ENCODE measurements at regions not wholly inside any gene's neighbourhood (a gene's known extent, or its start where the extent isn't known, plus 50 kb on each side); places are given as distances from the start of the nearest gene placed in this dataset.

DNA sequence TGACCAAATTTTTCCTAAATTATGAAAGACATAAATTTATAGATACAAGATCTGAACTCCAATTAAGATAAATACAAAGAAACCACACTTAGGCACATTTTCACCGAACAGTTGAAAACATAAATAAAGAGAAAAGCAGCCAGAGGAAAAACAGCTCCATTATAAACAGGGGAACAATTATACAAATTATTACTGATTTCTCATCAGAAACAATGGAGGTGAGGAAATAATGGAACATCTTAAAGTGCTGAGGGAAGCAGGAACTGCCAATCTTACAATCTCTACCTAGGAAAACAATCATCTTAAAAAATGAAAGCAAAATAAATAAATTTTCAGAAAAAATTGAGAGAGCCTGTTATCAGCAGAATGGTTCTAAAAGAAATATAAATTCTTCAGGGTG is 234.4 kb upstream of the PMFBP1 start:
- no peak for DNase-seq (ENCODE audit: low read depth)

DNA sequence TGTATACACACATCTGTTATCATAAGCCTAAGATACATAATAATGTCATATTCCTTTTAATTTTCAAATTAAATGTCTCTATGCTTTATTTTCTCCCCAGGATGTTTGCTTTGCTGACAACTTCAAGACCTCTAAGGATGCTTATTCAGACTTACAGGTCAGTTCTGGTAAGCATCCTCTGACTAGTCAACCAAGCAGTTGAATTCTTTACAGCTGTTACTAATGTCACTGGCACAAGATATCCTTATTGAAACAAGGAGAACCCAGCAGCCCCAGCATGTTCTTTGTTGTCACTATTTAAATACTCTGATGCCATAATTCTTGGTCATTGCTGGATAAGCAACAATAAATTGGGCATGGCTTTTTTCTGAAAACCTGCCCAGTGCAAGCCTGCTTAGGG is 232.3 kb upstream of the PMFBP1 start:
- no peak for DNase-seq (ENCODE audit: low read depth)

DNA sequence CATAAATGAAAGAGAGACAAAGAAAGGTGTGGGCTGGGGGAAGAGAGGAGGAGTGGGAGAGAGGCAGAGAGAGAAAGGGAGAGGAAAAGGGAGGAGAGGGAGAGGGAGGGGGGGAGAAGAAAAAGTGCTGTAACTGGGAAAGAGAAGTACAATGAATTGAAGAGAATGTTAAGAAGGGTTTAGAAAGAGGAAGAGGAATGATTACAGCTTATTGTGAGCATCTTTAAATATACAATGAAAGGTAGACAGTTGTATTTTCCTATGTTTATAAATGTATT is 229.1 kb upstream of the PMFBP1 start:
- no peak for DNase-seq (ENCODE audit: low read depth)

DNA sequence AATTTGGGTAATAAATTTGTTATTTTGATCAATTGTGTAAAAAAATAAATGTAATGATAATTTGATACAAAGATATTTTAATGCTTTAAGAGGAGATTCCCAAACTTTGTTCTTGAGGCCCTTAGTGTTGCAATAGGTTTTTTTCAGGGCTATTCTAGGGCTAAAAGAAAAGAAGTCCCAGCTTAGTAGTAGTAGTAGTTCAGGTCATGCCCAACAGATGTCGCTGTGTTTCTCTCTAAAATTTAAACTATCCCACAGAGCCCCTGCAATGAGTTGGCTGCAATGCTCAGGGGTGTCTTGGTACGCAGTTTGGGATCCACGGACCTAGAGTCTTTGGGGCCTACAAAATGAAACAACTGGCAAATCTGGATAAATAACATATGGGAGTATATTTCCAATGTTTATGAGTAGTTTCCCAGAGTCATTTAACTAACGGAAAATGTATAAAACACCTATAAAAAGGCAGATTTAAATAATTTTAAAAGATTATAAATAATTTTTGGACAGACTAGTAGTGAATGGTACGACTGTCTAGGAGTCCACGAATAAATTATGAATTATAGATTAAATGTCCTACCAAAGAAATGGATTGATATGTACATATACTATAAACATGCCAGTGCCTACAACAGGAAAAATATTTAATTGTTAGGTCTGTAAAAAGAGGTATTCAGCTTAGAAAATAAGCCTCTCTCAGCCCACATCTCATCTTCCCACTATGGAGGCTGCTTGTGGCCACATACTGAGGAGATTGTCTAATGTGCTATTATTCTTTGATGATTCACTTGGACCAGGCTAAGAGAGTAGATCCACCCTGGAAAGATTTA is 228.5 kb upstream of the PMFBP1 start:
- peak; percentile 8 for DNase-seq (ENCODE audit: low read depth)

DNA sequence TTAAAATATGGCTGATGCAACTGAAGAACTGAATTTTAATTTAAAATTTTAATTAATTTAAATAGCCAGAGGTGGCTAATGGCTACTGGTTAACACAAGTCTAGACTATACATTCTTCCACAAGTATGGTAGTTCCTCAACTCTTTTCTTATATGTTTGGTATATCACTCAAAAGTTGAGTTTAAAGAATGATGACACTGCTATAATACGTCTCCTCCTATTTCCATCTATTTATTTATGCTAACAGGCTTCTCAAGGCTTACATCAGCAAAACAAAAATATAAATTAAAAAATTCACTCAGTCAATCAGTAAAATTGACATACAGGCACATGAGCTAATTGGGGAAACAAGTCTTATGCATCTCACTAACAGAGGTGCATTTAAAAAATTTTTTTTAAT is 227.9 kb upstream of the PMFBP1 start:
- DNase-seq (ENCODE audit: low read depth): no peak

DNA sequence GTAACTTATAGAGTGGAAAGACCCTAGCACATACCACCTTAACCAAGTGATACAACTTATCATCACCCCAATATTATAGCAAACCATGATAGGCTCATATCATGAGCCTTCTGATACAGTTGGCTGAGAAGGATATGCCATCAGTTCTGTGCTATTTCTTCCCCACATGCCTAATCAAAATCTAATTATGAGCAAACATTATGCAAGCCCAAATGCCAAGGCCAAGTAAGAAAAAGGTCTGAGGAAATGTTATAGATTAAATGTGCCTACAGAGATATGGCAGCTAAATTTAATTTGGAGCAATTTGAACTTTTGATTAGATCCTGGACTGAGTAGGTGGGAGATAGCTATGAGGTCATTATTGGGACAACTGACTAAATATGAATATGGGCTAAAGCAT is 225.9 kb upstream of the PMFBP1 start:
- DNase-seq (ENCODE audit: low read depth): no peak

DNA sequence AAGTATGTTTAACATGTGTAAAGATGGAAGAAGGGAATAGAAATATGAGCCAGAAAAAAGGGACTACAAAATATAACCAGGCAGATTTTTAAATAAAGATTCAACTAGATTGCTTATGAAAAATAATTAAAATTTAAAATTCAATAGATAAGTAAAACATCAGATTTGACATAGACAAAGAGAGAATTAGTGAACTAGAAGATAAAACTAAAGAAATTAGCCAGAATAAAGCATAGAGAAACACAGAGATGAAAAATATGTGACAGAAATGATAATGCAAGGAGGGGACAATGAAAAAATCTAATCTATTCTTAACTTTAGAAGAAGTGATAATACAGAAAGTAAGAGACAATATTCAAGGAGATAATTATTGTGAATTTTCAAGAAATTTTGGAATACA is 222.6 kb upstream of the PMFBP1 start:
- DNase-seq (ENCODE audit: low read depth): no peak

DNA sequence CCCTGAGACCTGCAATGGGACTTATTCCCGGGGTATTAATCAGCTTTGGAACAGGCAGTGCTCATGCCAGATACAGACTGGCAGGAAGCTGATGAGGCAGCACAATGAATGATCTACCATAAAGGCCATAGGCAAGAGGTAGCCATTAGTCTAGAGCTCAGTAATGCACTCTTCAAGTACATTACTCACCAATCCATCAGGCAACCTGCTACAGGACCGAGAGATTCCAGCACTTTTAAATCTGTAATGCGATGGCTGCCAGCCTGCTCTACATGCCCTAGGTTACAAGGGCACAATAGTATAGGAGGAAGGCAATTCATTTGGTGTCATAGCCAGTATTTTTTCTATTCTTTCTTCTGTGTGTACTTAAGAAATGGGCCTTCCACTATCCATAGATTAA is 217.8 kb upstream of the PMFBP1 start:
- no peak for DNase-seq (ENCODE audit: low read depth)

DNA sequence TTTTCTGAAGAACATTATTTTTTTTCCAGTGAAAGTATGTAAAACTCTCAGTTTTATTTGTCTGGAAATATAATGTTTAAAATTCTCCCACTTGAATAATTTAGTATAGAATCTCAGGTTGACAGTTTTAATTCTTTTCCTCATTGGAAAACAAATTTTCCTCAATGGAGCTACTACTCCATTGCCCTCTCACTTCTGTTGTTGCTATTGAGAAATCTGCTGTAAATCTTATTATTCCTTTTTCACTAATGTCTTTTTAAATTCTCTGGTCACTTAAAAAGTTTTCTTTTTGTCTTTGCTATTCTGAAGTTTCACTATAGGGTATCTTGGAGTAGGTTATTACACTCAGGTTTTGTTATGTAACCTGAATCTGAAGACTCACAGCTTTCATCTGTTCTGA is 216.1 kb upstream of the PMFBP1 start:
- DNase-seq (ENCODE audit: low read depth): no peak

DNA sequence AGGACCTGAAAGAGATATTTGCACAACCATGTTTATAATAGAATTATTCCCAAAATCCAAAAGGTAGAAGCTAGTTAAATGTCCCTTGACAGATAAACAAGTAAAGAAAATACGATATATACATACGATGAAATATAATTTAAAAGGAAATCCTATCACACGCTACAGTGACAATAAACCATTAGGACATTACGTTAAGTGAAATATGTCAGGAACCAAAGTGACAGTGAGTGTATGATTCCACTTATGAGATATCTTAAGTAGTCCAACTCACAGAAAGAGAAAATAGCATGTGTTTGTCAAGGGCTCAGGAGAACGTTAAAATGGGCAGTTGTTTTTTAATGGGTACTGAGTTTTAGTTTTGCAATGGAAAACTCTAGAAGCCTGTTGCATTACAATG is 212.7 kb upstream of the PMFBP1 start:
- DNase-seq (ENCODE audit: low read depth): no peak

DNA sequence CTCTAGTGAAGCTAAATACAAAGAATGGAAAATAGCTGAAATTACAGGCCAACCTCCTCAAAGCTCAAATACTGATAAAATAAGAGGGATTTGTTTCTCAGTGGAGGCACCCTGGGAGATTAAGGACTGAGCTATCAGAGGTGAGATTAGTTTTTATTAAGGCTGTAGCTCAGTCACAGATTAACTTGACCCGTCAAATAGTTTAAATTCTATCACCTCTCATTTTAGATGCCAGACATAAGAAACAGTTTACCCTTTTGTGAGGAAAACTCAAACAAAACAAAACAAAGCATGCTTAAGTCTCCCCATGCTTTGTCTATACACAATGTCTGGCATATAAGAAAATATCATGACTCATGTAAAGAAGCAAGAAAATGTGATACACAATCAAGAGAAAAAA is 208.3 kb upstream of the PMFBP1 start:
- no peak for DNase-seq (ENCODE audit: low read depth)

DNA sequence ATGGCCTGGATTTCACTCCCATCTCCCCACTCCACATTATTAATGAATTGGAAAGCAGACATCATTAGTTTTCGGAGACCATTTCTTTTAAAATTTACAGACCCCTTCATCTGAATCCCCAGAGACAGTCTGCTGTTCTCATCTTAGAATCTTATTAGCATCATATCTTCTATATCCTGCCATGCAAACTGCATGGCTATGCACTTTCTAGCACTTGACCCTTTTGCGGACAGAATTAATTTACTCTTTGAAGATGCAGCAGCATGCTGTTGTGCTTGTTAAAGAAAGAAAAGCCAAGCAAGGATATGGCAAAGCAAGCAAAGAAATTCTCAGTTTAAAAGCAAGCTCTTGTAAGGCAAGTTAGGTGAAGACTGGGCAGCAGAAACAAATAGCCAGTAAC is 201.2 kb upstream of the PMFBP1 start:
- no peak for DNase-seq (ENCODE audit: low read depth)

DNA sequence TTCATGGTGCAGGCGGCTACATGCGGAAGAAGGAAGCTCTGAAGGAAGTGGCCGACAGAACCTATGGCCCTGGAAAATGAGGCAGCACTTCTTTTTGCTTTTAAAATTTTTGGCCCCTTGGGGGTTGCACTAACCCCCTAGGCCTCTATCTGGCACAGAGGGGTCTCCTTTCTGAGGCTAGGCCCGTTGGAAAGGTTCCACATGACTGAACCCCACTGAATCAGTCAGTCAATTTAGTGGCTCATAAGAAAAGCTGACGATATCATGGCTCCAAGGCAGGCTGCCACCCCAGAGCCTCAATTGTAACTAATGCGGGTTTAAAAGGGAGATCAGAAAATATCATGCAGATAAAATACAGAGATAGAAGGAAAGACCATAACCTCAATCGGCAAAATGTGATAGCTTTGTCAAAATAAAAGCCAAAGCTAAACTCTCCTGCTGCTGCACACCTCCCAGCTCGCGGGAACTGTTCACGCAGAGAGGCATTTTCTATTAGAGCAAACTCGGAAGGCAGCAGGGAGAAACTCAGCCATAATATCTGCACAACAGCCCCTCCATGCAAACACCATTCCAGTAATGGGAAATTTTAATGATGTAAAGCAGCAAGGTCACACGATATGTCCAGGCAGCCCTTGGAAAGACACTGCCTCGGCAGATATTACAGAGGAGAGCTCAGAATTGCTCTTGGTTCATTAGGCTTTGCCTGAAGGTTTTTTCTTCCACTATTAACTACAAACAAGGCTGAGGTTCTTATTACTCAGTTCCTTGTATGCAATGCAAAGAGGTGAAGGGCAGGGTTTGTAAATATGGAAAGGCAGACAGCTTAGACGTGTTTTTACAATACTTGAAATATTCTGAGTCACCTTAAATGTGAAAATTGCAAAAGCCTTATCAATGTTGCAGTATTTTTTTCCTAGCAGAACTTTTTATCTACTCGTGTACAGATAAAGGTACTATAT is 200.4 kb upstream of the PMFBP1 start:
- no peak for DNase-seq (ENCODE audit: low read depth)

DNA sequence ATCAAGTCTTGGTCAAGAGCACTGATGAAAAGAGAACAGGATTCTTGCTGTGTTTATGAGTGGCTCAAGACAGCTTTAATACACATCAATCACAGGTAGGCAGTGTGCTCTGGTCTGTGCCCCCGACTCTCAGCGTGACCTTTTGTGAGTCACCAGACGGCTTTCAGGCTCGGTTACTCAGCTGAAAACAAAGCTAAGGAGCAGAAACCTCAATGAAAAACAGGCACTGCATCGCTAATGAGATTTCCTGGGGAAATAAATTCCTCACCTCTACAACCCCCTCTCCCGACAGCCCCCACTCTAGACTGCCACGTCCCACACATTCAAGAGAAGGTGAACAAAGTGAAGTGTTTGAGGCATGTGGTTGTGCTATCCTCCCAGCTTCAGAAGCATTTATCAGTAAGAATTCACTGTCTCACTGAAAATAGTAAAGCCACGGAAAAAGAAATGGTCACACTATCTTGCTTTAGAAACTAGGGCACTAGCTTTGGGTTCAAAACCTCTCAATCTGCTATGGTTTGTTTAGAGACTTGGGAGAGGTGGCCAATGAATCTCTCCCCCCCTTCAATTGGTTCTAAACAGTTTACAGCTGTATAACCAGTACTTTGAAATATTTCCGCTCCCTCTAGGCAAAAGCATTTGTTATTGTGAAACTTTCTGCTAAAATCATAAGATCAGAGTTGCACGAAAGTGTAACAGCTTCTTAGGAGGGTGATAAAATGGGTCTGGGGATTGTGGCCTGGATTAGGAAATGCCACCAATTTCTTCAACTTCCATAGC is 199.5 kb upstream of the PMFBP1 start:
- no peak for DNase-seq (ENCODE audit: low read depth)

DNA sequence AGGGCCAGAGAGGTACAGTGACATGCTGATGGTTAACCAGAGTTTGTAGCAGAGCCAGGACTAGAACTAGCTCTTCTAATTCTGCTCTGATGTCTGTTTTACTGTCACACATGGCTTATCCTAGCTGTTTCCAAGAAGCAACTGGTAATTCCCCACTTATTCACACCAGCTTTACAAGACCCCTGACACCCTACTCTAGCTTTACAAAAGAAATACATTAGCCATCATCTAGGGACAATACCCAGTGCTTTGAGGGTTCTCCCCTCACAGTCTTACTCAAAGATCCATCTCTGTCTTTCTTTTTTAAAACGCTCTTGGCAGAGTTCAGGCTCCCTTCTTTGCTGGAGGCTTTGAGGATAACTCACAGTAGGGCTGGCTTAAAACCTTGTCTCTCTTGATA is 197.3 kb upstream of the PMFBP1 start:
- no peak for DNase-seq (ENCODE audit: low read depth)

DNA sequence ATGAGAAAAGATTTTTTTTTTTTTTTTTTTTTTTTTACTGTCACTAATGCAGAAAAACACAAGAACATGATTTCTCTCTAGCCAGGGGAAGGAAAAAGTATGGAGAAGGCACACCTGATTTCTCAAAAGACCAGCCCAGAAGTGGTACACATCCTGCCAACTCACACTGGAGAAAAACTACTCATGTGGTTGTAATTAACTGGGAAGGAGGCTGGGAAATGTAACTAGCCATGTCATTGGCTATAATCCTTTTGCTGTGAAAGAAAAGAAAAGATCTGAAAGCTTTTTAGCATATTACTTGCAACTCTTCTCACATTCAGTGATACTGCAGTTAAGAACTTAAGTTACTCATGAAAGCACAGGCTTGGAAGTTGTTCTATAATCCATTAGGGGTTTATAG is 195.9 kb upstream of the PMFBP1 start:
- no peak for DNase-seq (ENCODE audit: low read depth)

DNA sequence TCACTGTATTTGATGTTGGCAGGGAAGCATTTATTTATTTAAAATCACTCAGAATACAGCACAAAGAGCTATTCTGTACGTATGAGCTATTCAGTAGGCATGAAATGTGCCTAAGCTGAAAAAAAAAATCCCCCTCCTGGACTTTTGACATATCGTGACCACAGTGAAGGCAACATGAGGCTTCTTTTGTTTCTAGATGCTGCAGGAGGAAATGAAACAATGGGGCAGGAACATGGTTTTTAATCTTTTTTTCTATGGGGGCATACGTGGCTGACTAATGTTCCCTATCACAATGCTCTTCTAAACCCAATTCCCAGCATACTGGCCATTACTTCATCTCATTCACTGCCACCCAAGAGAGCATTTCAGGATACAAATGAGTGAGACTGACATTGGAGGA is 191.0 kb upstream of the PMFBP1 start:
- no peak for DNase-seq (ENCODE audit: low read depth)

DNA sequence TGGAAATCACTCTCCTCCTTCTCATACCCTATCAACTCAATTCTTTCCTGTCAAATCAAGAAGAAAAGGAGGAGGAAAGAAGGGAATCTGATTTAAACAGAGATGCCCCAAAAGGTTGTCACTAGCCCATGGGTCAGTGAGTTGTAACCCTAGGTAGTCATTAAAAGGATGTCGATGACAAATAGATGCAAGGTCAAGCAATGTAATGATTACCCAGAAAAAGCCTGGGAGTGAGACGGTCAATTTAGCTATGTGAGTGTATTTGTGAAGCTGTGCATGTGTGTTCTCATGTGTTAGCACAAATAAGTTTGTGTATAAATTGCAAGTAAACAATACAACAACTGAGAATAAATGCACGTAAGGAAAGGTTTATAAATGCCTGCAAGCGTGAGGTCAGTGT is 190.5 kb upstream of the PMFBP1 start:
- no peak for DNase-seq (ENCODE audit: low read depth)

DNA sequence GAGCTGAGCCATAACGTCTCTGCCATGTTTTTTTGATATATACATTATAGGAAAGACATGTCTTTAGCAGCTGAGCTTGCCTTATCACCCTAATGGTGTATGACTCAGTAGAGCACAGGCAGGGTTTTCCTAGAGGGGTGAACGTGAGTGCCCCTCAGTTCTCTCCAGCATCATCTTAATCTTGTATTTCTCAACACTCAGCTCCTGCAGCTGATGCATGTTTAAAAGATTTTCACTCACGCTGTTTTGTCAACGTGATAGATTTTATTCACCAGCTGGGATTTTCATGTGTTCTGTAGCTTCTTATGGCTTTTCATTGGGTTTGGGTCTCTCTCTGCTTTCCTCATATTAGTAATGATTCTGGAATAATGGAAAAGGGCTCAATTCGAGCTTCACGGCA is 186.0 kb upstream of the PMFBP1 start:
- DNase-seq (ENCODE audit: low read depth): no peak

DNA sequence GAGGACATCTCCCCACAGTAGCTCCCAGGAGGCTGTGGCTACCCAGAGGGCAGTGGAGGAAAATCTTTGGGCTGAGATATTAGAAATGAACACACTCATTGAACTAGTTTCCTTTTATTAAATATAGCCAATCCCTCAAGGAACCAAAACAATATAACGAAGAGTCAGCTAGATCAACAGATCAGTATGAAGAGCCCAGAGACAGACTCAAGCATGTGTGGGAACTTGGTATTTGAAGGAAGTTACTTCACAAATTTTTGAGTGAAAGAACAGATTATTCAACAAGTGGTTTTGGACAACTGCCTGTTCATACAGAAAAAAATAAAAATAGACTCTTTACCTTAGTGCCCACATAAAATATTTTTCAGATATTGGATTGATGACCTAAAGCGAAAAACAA is 183.6 kb upstream of the PMFBP1 start:
- DNase-seq (ENCODE audit: low read depth): no peak

DNA sequence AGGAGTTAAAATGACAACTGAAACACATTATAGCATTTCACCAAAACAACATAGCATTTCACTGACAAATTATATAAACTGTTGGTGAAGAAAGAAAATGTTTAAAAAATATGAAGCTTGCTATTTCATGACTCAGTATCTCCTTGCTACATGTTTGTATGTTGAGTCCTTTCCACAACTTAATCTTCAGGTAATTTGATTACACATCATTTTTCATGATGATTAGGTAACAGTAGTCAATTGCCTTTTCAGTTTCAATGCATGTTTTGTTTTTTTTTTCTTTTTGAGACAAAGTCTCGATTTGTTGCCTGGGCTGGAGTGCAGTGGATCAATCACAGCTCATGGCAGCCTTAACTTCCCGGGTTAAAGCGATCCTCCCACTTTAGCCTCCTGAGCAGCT is 177.8 kb upstream of the PMFBP1 start:
- DNase-seq (ENCODE audit: low read depth): no peak

DNA sequence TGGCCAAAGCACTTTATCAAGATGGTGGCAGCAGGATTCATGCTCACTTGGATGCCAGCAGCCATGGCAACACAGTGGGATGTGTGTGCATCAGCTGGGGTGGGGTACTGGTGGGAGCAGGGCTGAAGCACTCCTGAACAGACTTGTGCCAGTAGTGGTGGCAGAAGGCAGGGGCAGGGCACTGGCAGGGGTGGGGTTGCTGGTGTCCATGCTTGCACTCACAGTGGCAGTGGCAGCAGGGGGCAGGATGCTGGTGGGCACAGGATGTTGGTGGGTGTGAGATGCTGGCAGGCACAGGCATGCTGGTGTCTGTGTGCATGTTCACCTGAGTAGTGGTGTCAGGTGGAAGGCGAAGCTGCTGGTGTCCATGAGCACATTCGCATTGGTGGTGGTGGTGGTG is 161.0 kb upstream of the PMFBP1 start:
- DNase-seq (ENCODE audit: low read depth): no peak

DNA sequence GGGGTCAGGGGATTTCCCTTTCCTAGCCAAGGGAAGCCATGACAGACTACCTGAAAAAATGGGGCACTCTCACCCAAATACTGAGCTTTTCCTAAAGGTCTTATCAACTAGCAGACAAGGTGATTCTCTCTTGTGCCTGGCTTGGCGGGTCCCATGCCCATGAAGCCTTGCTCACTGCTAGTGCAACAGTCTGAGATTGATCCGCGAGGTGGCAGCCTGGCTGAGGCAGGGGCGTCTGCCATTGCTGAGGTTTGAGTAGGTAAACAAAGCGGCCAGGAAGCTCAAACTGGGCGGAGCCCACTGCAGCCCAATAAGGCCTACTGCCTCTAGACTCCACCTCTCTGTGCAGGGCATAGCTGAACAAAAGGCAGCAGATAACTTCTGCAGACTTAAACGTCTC is 152.6 kb upstream of the PMFBP1 start:
- no peak for DNase-seq (ENCODE audit: low read depth)

All from activated T-cell treated with anti-CD3 and anti-CD28 coated beads for 48 hours (primary cell).